Esophagus muscularis mucosa (tissue), 4 donors: ENCODE measurements at regions not wholly inside any gene's neighbourhood (a gene's known extent, or its start where the extent isn't known, plus 50 kb on each side); places are given as distances from the start of the nearest gene placed in this dataset.

Experiments used
- DNase-seq: peaks from one replicate; pipeline ENCODE4 v3.0.0-alpha.2; 2017; ENCODE audit errors: extremely low spot score
- H3K27ac ChIP-seq, 4 donors: fragments of 200-600 bp; sonication (generic); replicated peaks in 1 of 4; 1 replicate in 3 of 4; 2 replicates in 1 of 4; pipeline ENCODE4 v1.5.1; 2016 to 2019; ENCODE audit warnings: mild to moderate bottlenecking in 1 of 4
- H3K27me3 ChIP-seq, 4 donors: fragments of 200-600 bp; sonication (generic); one replicate each; pipeline versions ENCODE4 v1.5.1 to v1.6.0; 2016 to 2019
- H3K36me3 ChIP-seq, 4 donors: fragments of 200-600 bp; sonication (generic); one replicate each; pipeline ENCODE4 v1.5.1; 2016 to 2019
- H3K4me1 ChIP-seq, 4 donors: fragments of 200-600 bp; sonication (generic); one replicate each; pipeline ENCODE4 v1.5.1; 2016 to 2019
- H3K4me3 ChIP-seq, 4 donors: fragments of 200-600 bp; sonication (generic); 1 replicate in 2 of 4; 2 replicates in 2 of 4; pipeline ENCODE4 v1.5.1; 2016 to 2019; ENCODE audit warnings: mild to moderate bottlenecking in 4 of 4, moderate library complexity in 1 of 4
- H3K9me3 ChIP-seq, 4 donors: fragments of 200-600 bp; sonication (generic); 1 replicate in 3 of 4; 2 replicates in 1 of 4; pipeline ENCODE4 v1.5.1; 2016 to 2019
- EP300 ChIP-seq: sonication (generic); formaldehyde crosslinking; IDR thresholded peaks from one replicate; pipeline ENCODE4 v1.6.1; 2017; ENCODE audit warnings: antibody characterized with exemption
- POLR2A ChIP-seq: fragments of 450-650 bp; IDR thresholded peaks from one replicate; pipeline ENCODE4 v1.6.1; 2017; ENCODE audit warnings: antibody characterized with exemption, moderate library complexity, mild to moderate bottlenecking, low read depth
- POLR2AphosphoS5 ChIP-seq, 2 donors: sonication (generic); formaldehyde crosslinking; IDR thresholded peaks; one replicate each; pipeline ENCODE4 v1.6.1; 2017; ENCODE audit warnings: antibody characterized with exemption in 2 of 2
- WGBS: methylation state at CpG from one replicate; pipeline ENCODE4 v1.1.5; 2018; 5-methylcytosine and 5-hydroxymethylcytosine counted together
- intact Hi-C: fragments of 100-400 bp; cut with DNase I; formaldehyde crosslinking; loops from one replicate; pipeline ENCODE4 v1.15.1; 2023
- TF ChIP-seq, protein P1 (sequence below), 3 experiments: fragments of 200-600 bp in 2 of 3; fragments of 450-650 bp in 1 of 3; sonication (generic) in 2 of 3; IDR thresholded peaks; one replicate each; pipeline ENCODE4 v1.5.1; 2017 to 2019; ENCODE audit warnings: antibody characterized with exemption in 3 of 3, mild to moderate bottlenecking in 2 of 3, moderate library complexity in 1 of 3

DNA sequence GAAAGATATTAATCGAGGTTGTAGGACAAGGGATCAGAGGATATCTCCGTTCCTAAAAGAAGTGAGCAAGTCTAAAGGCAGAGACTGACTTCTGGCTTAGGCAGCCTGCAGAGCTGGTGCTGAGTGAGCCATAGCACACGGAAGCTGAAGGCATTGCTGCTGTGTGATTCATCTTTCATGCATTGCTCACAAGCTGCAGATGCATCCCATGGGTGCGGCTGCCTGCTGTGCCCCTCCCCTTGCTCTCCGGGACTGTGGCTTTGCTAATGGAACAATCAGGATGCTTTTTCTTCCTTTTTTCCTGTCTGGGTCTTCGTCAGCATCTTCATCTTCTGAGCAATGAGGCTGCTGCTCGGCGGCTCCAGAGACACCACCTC lies 341.4 kb downstream of the DIRAS2 start:
- peaks cover 0 to 37% (median 0%) of the 10 kb centered on the region in 4 donors for H3K27me3 ChIP-seq
- TF ChIP-seq, protein P1, sequence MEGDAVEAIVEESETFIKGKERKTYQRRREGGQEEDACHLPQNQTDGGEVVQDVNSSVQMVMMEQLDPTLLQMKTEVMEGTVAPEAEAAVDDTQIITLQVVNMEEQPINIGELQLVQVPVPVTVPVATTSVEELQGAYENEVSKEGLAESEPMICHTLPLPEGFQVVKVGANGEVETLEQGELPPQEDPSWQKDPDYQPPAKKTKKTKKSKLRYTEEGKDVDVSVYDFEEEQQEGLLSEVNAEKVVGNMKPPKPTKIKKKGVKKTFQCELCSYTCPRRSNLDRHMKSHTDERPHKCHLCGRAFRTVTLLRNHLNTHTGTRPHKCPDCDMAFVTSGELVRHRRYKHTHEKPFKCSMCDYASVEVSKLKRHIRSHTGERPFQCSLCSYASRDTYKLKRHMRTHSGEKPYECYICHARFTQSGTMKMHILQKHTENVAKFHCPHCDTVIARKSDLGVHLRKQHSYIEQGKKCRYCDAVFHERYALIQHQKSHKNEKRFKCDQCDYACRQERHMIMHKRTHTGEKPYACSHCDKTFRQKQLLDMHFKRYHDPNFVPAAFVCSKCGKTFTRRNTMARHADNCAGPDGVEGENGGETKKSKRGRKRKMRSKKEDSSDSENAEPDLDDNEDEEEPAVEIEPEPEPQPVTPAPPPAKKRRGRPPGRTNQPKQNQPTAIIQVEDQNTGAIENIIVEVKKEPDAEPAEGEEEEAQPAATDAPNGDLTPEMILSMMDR (IDR thresholded peaks at IDR 0.05) = no peak
- no peak for TF ChIP-seq EP300
- H3K9me3 ChIP-seq = no peaks in the 10 kb centered on the region
- peaks cover 0 to 5% (median 0%) of the 10 kb centered on the region in 4 donors for H3K4me1 ChIP-seq
- H3K36me3 ChIP-seq = no peaks in the 10 kb centered on the region
- 13% methylated on average over 8 of the region's 8 CpGs for WGBS
- DNase-seq = no peak
- intact Hi-C loops = no loop called here
- H3K4me3 ChIP-seq = no peak overlapping the region
- no peak overlapping the region for H3K27ac ChIP-seq

DNA sequence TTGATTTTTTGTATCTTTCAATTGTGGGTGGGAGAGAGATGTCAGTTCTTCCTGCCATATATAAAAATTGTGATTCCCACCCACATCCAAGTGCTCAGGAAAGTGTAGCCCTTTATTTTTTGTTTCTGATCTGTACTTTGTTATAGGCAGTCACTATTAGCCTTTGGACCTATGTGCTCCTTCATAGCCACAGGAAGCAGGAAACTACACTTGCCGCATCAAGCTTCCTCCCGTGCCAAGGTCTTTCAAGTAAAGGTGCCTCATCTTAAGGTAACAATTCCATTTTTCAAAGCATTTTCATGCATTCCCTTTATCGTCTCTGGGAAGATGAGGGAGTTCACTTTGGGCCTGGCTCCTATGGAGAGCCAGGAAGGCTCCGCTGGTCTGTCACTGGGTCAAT lies 339.0 kb downstream of the DIRAS2 start:
- DNase-seq = no peak
- TF ChIP-seq, protein P1 (IDR thresholded peaks at IDR 0.05) = no peak
- TF ChIP-seq EP300 (no peak), POLR2AphosphoS5 (IDR thresholded peaks at IDR 0.05) (no peak), POLR2A (no peak)
- H3K36me3 ChIP-seq = no peaks in the 10 kb centered on the region
- H3K27ac ChIP-seq = no peak overlapping the region
- H3K27me3 ChIP-seq = peaks cover 0 to 27% (median 0%) of the 10 kb centered on the region in 4 donors
- no peaks in the 10 kb centered on the region for H3K9me3 ChIP-seq
- H3K4me1 ChIP-seq = peaks cover 0 to 5% (median 0%) of the 10 kb centered on the region in 4 donors
- 80% methylated on average over 4 of the region's 4 CpGs for WGBS
- no peak overlapping the region for H3K4me3 ChIP-seq
- intact Hi-C loops = no loop called here

DNA sequence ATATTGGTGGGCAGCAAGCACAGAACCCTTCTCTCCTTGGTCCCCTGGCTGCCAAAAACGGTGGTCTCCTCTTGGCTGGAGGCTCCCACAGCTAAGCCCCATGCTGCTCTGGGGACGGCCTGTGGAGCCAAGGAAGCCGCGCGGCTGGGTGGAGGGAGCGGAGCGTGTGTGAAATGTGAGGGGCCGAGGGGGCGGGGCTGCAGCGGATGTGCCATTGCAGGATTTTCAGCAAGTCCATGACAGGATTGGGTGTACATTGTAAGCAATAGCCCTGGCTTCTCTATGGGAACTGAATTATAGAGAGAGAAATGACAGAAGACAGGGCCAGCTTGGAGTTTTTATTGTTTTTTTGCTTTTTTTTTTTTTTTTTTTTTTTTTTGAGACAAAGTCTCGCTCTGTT lies 336.5 kb downstream of the DIRAS2 start:
- H3K9me3 ChIP-seq = no peaks in the 10 kb centered on the region
- 90% methylated on average over 11 of the region's 11 CpGs for WGBS
- DNase-seq = no peak
- H3K27ac ChIP-seq = no peak overlapping the region
- H3K36me3 ChIP-seq = no peaks in the 10 kb centered on the region
- no peak for TF ChIP-seq POLR2A
- no peak for TF ChIP-seq POLR2AphosphoS5 (IDR thresholded peaks at IDR 0.05)
- TF ChIP-seq EP300 = no peak
- TF ChIP-seq, protein P1 (IDR thresholded peaks at IDR 0.05) = no peak
- peaks cover 0 to 19% (median 0%) of the 10 kb centered on the region in 4 donors for H3K27me3 ChIP-seq
- intact Hi-C loops = no loop called here
- H3K4me3 ChIP-seq = no peak overlapping the region
- H3K4me1 ChIP-seq = peaks cover 0 to 4% (median 0%) of the 10 kb centered on the region in 4 donors

DNA sequence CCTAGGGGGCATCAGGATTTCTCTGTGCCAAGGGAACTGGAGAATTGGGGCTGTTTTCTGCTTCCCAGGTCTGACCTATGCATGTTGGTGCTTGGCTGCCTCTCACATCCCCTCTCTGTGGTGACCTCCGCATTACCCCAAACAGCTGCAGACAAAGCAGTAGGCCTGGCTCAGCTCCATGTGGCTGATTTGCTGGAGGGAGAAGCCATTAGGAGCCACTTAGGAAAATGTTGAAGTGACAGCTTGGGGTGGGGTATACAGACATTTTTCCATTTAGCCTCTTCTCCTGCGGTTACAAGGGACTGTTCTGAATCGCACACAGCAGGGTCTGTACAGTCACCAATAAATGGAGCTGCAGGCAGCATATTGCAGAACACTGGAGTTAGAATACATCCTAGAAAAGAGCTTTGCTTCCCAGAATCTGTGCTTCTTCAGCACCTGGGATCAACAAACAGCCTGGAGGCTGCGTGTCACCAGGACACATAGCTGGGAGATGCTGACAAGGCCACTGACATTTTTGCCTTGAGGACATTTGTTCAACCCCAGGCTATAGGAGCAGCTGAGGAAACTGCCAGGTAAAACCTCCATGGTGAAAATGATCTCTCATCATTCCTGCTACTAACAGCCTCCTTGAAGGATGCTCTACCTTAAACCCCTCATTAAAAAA lies 335.3 kb downstream of the DIRAS2 start:
- H3K9me3 ChIP-seq = no peaks in the 10 kb centered on the region
- TF ChIP-seq POLR2A = no peak
- no peak for TF ChIP-seq EP300
- TF ChIP-seq POLR2AphosphoS5 (IDR thresholded peaks at IDR 0.05) = no peak
- TF ChIP-seq, protein P1 (IDR thresholded peaks at IDR 0.05) = no peak
- no peak for DNase-seq
- peaks cover 0 to 19% (median 0%) of the 10 kb centered on the region in 4 donors for H3K27me3 ChIP-seq
- no peak overlapping the region for H3K27ac ChIP-seq
- no peaks in the 10 kb centered on the region for H3K4me1 ChIP-seq
- H3K4me3 ChIP-seq = no peak overlapping the region
- no peaks in the 10 kb centered on the region for H3K36me3 ChIP-seq
- intact Hi-C loops = no loop called here
- 83% methylated on average over 4 of the region's 4 CpGs for WGBS

DNA sequence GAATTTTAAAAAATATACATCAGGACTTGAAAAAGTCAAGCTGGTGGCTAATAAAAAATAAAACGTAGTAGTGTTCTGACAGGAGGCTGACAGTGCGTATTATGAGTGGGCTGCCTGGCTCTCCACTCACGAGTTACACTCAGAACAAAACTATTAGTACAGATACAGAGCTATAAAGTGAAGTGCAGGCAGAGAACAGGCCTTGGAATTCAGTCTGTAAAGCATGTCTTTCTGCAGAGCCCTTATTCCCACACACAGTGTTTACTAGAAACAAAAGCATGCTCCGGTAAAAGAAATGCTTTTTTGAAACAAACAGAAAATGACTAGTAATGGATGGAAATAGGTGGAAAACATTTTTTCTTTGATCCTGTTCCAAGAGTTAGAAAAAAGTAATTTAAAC lies 334.7 kb downstream of the DIRAS2 start:
- H3K4me3 ChIP-seq = no peak overlapping the region
- no peaks in the 10 kb centered on the region for H3K9me3 ChIP-seq
- H3K36me3 ChIP-seq = no peaks in the 10 kb centered on the region
- TF ChIP-seq EP300 (no peak), POLR2AphosphoS5 (IDR thresholded peaks at IDR 0.05) (no peak), POLR2A (no peak)
- TF ChIP-seq, protein P1 (IDR thresholded peaks at IDR 0.05) = no peak
- intact Hi-C loops = no loop called here
- H3K27me3 ChIP-seq = peaks cover 0 to 15% (median 0%) of the 10 kb centered on the region in 4 donors
- WGBS = 70% methylated on average over 4 of the region's 4 CpGs
- no peak overlapping the region for H3K27ac ChIP-seq
- DNase-seq = no peak
- H3K4me1 ChIP-seq = no peaks in the 10 kb centered on the region
